Sigmoid colon (tissue), 4 donors: ENCODE measurements at regions not wholly inside any gene's neighbourhood (a gene's known extent, or its start where the extent isn't known, plus 50 kb on each side); places are given as distances from the start of the nearest gene placed in this dataset.

Source experiments
- CTCF ChIP-seq, 4 experiments: fragments of 450-650 bp in 3 of 4; fragments of 200-600 bp in 1 of 4; IDR thresholded peaks; one replicate each; pipeline ENCODE4 v1.5.1; 2016 to 2019; ENCODE audit warnings: antibody characterized with exemption in 4 of 4, mild to moderate bottlenecking in 3 of 4, moderate library complexity in 2 of 4
- EP300 ChIP-seq, 4 donors: sonication (generic); formaldehyde crosslinking; IDR thresholded peaks; one replicate each; pipeline ENCODE4 v1.6.1; 2017; ENCODE audit warnings: antibody characterized with exemption in 4 of 4
- POLR2A ChIP-seq, 2 donors: fragments of 450-650 bp; IDR thresholded peaks; one replicate each; pipeline ENCODE4 v1.6.1; 2016; ENCODE audit warnings: antibody characterized with exemption in 2 of 2, mild to moderate bottlenecking in 2 of 2, moderate library complexity in 2 of 2
- POLR2AphosphoS5 ChIP-seq, 4 donors: sonication (generic); formaldehyde crosslinking; IDR thresholded peaks; one replicate each; pipeline ENCODE4 v1.6.1; 2017; ENCODE audit warnings: antibody characterized with exemption in 4 of 4

GRCh38 chr4:85210353-85210752, 243.9 kb upstream of the WDFY3 start:
- TF ChIP-seq POLR2A (IDR thresholded peaks at IDR 0.05) (no peak), CTCF (IDR thresholded peaks at IDR 0.05) (no peak), POLR2AphosphoS5 (IDR thresholded peaks at IDR 0.05) (no peak), EP300 (IDR thresholded peaks at IDR 0.05) (no peak)
